ENCODE measurements at regions not wholly inside any gene's neighbourhood (a gene's known extent, or its start where the extent isn't known, plus 50 kb on each side); places are given as distances from the start of the nearest gene placed in this dataset.
A peak's percentile ranks its signal among the peaks of the same experiment; 100 is the strongest.
"Not testable (repeated sequence)": the region's sequence is repeated elsewhere in the genome, so short reads cannot be mapped to it uniquely, and the experiment has no call there.

DNA sequence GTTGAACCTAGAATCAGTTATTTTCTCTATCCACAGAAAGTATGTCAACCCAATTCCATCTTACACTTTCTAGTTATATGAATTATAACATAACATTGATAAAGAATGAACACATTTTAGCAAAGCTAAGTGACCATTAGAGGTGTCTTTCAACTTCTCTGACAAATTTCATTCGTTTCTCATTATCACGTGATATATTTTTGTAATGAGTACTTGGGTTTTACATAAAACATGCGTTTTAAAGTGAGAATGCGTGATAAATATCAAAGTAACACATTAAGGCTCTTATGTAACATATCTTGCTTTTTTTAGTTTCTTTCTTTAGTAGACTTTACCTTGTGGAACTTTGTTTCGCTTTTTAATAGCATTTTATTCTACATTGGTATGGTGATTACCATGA is 1715.1 kb upstream of the IGFBP7 start:
- FAIRE-seq (no peak), DNase-seq (no peak)
- no peak overlapping the region for H3K27ac ChIP-seq (ENCODE audit: low read depth in 2 of 2, low read length in 2 of 2)
- intact Hi-C loops (cut with DNase I) = no loop called here
- no peaks in the 10 kb centered on the region for H3K27me3 ChIP-seq (ENCODE audit: control insufficient read depth, insufficient read depth, low read length)
- no peaks in the 10 kb centered on the region for H3K9me3 ChIP-seq (ENCODE audit: control insufficient read depth in 2 of 3, insufficient read depth in 1 of 3, low read length in 3 of 3)
- H3K4me1 ChIP-seq (ENCODE audit: control insufficient read depth in 2 of 3, insufficient read depth in 2 of 3, low read depth in 1 of 3, low read length in 3 of 3) = no peaks in the 10 kb centered on the region
- H3K4me3 ChIP-seq (ENCODE audit: low read length in 3 of 3) = no peak overlapping the region
- TF ChIP-seq, protein P1, sequence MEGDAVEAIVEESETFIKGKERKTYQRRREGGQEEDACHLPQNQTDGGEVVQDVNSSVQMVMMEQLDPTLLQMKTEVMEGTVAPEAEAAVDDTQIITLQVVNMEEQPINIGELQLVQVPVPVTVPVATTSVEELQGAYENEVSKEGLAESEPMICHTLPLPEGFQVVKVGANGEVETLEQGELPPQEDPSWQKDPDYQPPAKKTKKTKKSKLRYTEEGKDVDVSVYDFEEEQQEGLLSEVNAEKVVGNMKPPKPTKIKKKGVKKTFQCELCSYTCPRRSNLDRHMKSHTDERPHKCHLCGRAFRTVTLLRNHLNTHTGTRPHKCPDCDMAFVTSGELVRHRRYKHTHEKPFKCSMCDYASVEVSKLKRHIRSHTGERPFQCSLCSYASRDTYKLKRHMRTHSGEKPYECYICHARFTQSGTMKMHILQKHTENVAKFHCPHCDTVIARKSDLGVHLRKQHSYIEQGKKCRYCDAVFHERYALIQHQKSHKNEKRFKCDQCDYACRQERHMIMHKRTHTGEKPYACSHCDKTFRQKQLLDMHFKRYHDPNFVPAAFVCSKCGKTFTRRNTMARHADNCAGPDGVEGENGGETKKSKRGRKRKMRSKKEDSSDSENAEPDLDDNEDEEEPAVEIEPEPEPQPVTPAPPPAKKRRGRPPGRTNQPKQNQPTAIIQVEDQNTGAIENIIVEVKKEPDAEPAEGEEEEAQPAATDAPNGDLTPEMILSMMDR (IDR thresholded peaks at IDR 0.05; ENCODE audit: borderline replicate concordance, extremely low read depth, insufficient read depth) = no peak
- no peaks in the 10 kb centered on the region for H3K36me3 ChIP-seq (ENCODE audit: control insufficient read depth in 2 of 3, insufficient read depth in 3 of 3, low read length in 3 of 3)
- H3K9ac ChIP-seq (ENCODE audit: low read length in 3 of 3) = no peak overlapping the region

DNA sequence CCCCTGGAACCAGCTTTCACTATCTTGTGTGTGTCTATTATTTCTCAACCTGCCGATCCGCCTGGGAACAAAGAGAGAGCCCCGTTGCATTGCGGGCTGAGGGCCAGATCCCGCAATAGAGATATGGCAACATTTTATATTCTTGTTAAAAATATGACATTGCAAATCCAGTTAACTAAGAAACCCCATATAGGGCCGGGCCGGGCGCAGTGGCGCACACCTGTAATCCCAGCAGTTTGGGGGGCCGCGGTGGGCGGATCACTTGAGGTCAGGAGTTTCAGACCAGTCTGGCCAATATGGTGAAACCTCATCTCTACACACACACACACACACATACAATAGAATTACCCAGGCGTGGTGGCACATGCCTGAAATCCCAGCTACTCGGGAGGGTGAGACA is 1708.4 kb upstream of the IGFBP7 start:
- H3K27me3 ChIP-seq (ENCODE audit: control insufficient read depth, insufficient read depth, low read length); H3K9me3 ChIP-seq (ENCODE audit: control insufficient read depth in 2 of 3, insufficient read depth in 1 of 3, low read length in 3 of 3); intact Hi-C loops (cut with DNase I); FAIRE-seq; H3K9ac ChIP-seq (ENCODE audit: low read length in 3 of 3); H3K27ac ChIP-seq (ENCODE audit: low read depth in 2 of 2, low read length in 2 of 2); H3K4me3 ChIP-seq (ENCODE audit: low read length in 3 of 3); H3K4me1 ChIP-seq (ENCODE audit: control insufficient read depth in 2 of 3, insufficient read depth in 2 of 3, low read depth in 1 of 3, low read length in 3 of 3); H3K36me3 ChIP-seq (ENCODE audit: control insufficient read depth in 2 of 3, insufficient read depth in 3 of 3, low read length in 3 of 3): not testable (repeated sequence)
- peak in 1 of 5 donors; percentile 56 for DNase-seq

DNA sequence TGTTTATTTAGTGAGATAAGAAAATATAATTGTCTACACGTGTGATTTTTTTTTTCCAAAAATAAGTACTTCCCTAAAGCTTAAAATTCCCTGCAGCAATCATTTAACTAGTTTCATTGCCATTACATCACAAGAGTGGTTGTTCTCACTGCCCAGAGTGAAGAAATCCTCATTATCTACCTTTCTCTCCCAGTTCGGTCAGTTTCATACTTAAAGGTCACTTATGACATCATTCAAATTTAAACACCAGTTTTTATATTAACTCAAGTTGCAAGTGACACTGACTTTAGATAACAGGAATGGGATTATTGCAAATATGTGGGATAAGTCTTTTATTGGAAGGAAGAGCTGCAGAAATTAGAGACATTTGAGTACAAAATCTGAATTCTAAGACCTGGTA is 1699.8 kb upstream of the IGFBP7 start:
- no peak for FAIRE-seq
- intact Hi-C loops (cut with DNase I) = no loop called here
- H3K27me3 ChIP-seq (ENCODE audit: control insufficient read depth, insufficient read depth, low read length) = no peaks in the 10 kb centered on the region
- no peaks in the 10 kb centered on the region for H3K4me1 ChIP-seq (ENCODE audit: control insufficient read depth in 2 of 3, insufficient read depth in 2 of 3, low read depth in 1 of 3, low read length in 3 of 3)
- DNase-seq = no peak
- TF ChIP-seq, protein P1 (IDR thresholded peaks at IDR 0.05; ENCODE audit: borderline replicate concordance, extremely low read depth, insufficient read depth) = no peak
- no peak overlapping the region for H3K4me3 ChIP-seq (ENCODE audit: low read length in 3 of 3)
- H3K36me3 ChIP-seq (ENCODE audit: control insufficient read depth in 2 of 3, insufficient read depth in 3 of 3, low read length in 3 of 3) = no peaks in the 10 kb centered on the region
- no peak overlapping the region for H3K9ac ChIP-seq (ENCODE audit: low read length in 3 of 3)
- no peaks in the 10 kb centered on the region for H3K9me3 ChIP-seq (ENCODE audit: control insufficient read depth in 2 of 3, insufficient read depth in 1 of 3, low read length in 3 of 3)
- no peak overlapping the region for H3K27ac ChIP-seq (ENCODE audit: low read depth in 2 of 2, low read length in 2 of 2)

DNA sequence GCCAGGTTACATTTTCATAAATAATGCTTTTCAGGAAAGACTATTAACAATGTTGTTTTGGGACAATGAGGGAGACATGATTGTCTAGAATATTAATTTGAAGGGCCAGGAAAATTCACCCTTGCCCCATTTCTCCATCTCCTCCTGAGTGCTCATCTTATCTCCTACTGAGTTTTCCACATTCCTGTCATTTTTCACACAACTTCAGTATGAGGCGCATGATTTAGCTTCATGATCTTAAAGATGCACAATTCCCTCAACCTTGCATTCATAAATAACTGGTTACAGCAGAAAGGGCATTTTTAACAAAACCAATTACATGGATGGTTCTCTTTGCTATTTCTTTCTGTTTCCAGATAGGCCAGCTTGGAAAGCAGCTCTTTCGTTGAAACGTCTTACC is 1699.2 kb upstream of the IGFBP7 start:
- DNase-seq = no peak

More for the DNA sequence above, 1699.2 kb upstream of the IGFBP7 start:
- Histone ChIP-seq H3K27ac (ENCODE audit: low read depth in 2 of 2, low read length in 2 of 2) (no peak overlapping the region), H3K27me3 (ENCODE audit: control insufficient read depth, insufficient read depth, low read length) (no peaks in the 10 kb centered on the region), H3K4me1 (ENCODE audit: control insufficient read depth in 2 of 3, insufficient read depth in 2 of 3, low read depth in 1 of 3, low read length in 3 of 3) (no peaks in the 10 kb centered on the region), H3K9ac (ENCODE audit: low read length in 3 of 3) (no peak overlapping the region), H3K36me3 (ENCODE audit: control insufficient read depth in 2 of 3, insufficient read depth in 3 of 3, low read length in 3 of 3) (no peaks in the 10 kb centered on the region), H3K9me3 (ENCODE audit: control insufficient read depth in 2 of 3, insufficient read depth in 1 of 3, low read length in 3 of 3) (no peaks in the 10 kb centered on the region), H3K4me3 (ENCODE audit: low read length in 3 of 3) (no peak overlapping the region)
- no peak for FAIRE-seq
- TF ChIP-seq, protein P1 (IDR thresholded peaks at IDR 0.05; ENCODE audit: borderline replicate concordance, extremely low read depth, insufficient read depth) = no peak
- intact Hi-C loops (cut with DNase I) = no loop called here

Measured in kidney (tissue), 13 donors.